T-helper 1 cell (primary cell): ENCODE measurements at regions not wholly inside any gene's neighbourhood (a gene's known extent, or its start where the extent isn't known, plus 50 kb on each side); places are given as distances from the start of the nearest gene placed in this dataset.

Experiments
- DNase-seq, 5 donors: peaks; one replicate each; pipeline ENCODE4 v3.0.0-alpha.2; 2012 to 2020

GRCh38 chr6:21522797-21523456 is 70.6 kb upstream of the SOX4 start:
- no peak for DNase-seq

DNA sequence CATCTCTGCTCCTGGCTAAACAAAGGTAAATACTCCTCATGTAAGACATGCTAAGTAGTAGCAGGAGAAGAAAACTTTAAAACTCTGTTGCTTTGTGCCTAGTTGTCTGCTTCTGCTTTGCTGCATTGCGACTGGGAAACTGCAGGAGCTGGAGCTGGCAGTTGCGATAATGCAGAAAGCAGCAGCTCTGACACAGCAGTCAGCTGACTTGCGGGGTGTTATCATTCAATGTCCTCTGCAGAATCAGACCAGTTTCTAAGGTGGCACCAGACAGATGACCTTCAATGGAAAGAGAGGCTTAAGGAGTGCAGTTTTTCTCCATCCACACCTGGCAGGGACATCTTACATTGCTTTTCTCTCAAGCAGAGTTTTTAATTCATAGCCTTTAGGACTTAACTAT is 69.9 kb upstream of the SOX4 start:
- DNase-seq = no peak

GRCh38 chr6:21524201-21524600 is 69.3 kb upstream of the SOX4 start:
- DNase-seq = no peak

GRCh38 chr6:21526974-21527373 is 66.6 kb upstream of the SOX4 start:
- no peak for DNase-seq

DNA sequence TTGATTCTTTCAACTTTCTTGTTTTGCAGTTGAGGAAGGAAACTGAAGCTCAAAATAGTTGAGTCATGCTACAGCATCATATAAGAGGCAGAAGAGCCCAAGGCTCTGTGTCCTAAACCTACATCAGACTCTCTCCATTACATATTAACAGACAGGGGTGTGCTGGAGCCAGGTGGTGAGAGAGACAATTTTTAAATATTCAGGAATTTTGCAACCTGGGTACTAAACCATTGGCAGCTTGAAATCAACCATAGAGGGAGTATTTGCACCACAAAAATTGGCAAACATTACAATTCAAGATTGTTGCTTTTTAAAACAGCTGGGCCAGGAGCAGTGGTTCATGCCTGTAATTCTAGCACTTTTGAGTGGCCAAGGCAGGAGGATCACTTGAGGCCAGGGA is 65.8 kb upstream of the SOX4 start:
- DNase-seq = no peak

- DNase-seq = no peak
Measured at GRCh38 chr6:21529431-21529830, 64.1 kb upstream of the SOX4 start.

DNA sequence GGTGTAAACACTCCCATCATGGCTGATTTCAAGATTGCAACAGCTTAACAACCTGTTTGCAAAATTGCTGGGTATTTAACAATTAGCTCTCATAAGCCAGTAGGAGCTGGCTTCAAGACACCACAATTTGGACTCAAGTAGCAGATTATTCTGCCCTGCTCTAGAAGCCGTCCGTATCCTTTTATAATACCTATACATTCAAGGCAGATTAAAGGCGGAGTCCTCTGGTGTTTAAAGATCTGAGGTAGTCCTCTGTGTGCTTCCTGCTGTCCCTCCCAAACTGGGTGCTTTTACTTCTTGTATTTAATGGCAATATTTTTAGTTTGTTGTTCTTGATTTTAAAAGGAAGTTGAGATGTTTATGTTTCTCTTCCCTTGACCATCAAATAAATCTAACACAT is 62.2 kb upstream of the SOX4 start:
- DNase-seq = no peak

DNA sequence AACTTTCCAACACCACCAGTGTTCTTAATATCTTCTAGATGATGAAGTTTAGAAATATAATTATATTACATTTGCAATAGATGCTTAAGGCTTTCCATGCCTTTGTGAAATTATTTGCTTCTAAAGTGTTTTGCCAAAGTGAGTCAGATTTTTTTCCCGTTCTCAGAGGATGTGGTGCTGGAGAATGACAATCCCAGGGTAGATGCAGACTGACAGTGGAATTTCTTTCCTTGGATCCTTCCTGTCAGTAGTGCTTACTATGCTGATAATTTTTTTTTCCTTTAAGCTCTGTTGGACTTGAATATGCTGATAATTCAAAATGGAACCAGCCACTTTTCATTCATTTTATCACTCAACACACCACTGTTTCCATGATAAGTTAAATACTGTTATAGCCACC is 59.9 kb upstream of the SOX4 start:
- no peak for DNase-seq

- DNase-seq = no peak
Measured at GRCh38 chr6:21536280-21536766, 57.2 kb upstream of the SOX4 start.

- no peak for DNase-seq
Measured at GRCh38 chr6:21537637-21538036, 55.9 kb upstream of the SOX4 start.

GRCh38 chr6:21538186-21538798 is 55.3 kb upstream of the SOX4 start:
- DNase-seq = no peak

- DNase-seq = no peak
Measured at GRCh38 chr6:21539621-21540100, 53.9 kb upstream of the SOX4 start.
